K562 (cell line): ENCODE measurements at regions not wholly inside any gene's neighbourhood (a gene's known extent, or its start where the extent isn't known, plus 50 kb on each side); places are given as distances from the start of the nearest gene placed in this dataset.

Experiments
- BACH1 ChIP-seq: fragments of 200-800 bp; sonication (Bioruptor generic); IDR thresholded peaks from 2 replicates; pipeline ENCODE4 v1.6.1; 2016; ENCODE audit warnings: missing genetic modification characterization, missing compliant biosample characterization
- CREB1 ChIP-seq, 2 experiments: sonication (generic) in 1 of 2; formaldehyde crosslinking in 1 of 2; IDR thresholded peaks; 2 replicates each; pipeline versions ENCODE4 v1.6.1 to v1.8.0; 2012 to 2022; ENCODE audit warnings: inconsistent platforms in 1 of 2, mild to moderate bottlenecking in 1 of 2, missing genetic modification reagents in 1 of 2, moderate library complexity in 1 of 2
- DDX20 ChIP-seq: fragments of 450-650 bp; IDR thresholded peaks from 2 replicates; pipeline ENCODE4 v1.6.1; 2016; ENCODE audit warnings: missing genetic modification characterization, low read depth, mild to moderate bottlenecking, missing compliant biosample characterization, moderate library complexity
- ELF1 ChIP-seq: fragments of 200-800 bp; sonication (Bioruptor generic); IDR thresholded peaks from 2 replicates; pipeline ENCODE4 v1.6.1; 2016; ENCODE audit warnings: missing genetic modification characterization, missing compliant biosample characterization
- EZH2 ChIP-seq: IDR thresholded peaks from 2 replicates; pipeline ENCODE4 v1.6.1; 2012; ENCODE audit warnings: low read depth, mild to moderate bottlenecking, inconsistent platforms, low read length, borderline replicate concordance
- HDAC1 ChIP-seq, 2 experiments: fragments of 450-650 bp; IDR thresholded peaks; 2 replicates each; pipeline ENCODE4 v1.6.1; 2016 to 2017; ENCODE audit warnings: inconsistent platforms in 1 of 2, mild to moderate bottlenecking in 1 of 2, moderate library complexity in 1 of 2
- HIVEP1 ChIP-seq: fragments of 250-450 bp; sonication (Bioruptor Pico); IDR thresholded peaks from 2 replicates; pipeline ENCODE4 v1.4.0; 2020; ENCODE audit warnings: mild to moderate bottlenecking
- KDM1A ChIP-seq, 2 experiments: fragments of 450-650 bp; IDR thresholded peaks; 2 replicates each; pipeline ENCODE4 v1.6.1; 2016; ENCODE audit warnings: mild to moderate bottlenecking in 2 of 2
- PATZ1 ChIP-seq: fragments of 250-450 bp; sonication (Bioruptor Pico); IDR thresholded peaks from 2 replicates; pipeline ENCODE4 v1.5.0; 2020; ENCODE audit warnings: mild to moderate bottlenecking, borderline replicate concordance
- REST ChIP-seq, 2 experiments: fragments of 450-650 bp; formaldehyde crosslinking in 1 of 2; IDR thresholded peaks; 2 replicates each; pipeline versions ENCODE4 v1.4.0 to v1.6.1; 2014 to 2020; ENCODE audit warnings: mild to moderate bottlenecking in 2 of 2, borderline replicate concordance in 1 of 2, low read depth in 1 of 2
- ZNF184 ChIP-seq: sonication (generic); formaldehyde crosslinking; IDR thresholded peaks from 2 replicates; pipeline ENCODE4 v1.5.0; 2020; ENCODE audit warnings: missing genetic modification reagents
- ZNF311 ChIP-seq: fragments of 250-450 bp; sonication (Bioruptor Pico); IDR thresholded peaks from 2 replicates; pipeline ENCODE4 v1.4.0; 2020; ENCODE audit warnings: mild to moderate bottlenecking, moderate library complexity
- ZNF77 ChIP-seq: fragments of 250-450 bp; sonication (Bioruptor Pico); IDR thresholded peaks from 2 replicates; pipeline ENCODE4 v1.5.0; 2020

- TF ChIP-seq ZNF184 (CRISPR knock-in tag) = no peak
- TF ChIP-seq EZH2 = no peak
- TF ChIP-seq KDM1A (IDR thresholded peaks at IDR 0.05) = no peak
- no peak for TF ChIP-seq ZNF77 (CRISPR knock-in tag)
- TF ChIP-seq PATZ1 = no peak
- no peak for TF ChIP-seq REST (IDR thresholded peaks at IDR 0.05; ENCODE audit: borderline replicate concordance)
- no peak for TF ChIP-seq REST (CRISPR knock-in tag; IDR thresholded peaks at IDR 0.05; ENCODE audit: low read depth)
- no peak for TF ChIP-seq ELF1 (tag)
- TF ChIP-seq HIVEP1 (CRISPR knock-in tag) = no peak
- TF ChIP-seq CREB1 (IDR thresholded peaks at IDR 0.05) = no peak
- no peak for TF ChIP-seq CREB1 (CRISPR knock-in tag; IDR thresholded peaks at IDR 0.05)
- no peak for TF ChIP-seq HDAC1 (IDR thresholded peaks at IDR 0.05)
- no peak for TF ChIP-seq ZNF311 (CRISPR knock-in tag)
- TF ChIP-seq DDX20 (tag) = no peak
- TF ChIP-seq BACH1 (tag) = no peak
These were observed 326.6 kb downstream of the ARL4A start for GRCh38 chr7:13014011-13014410.
